K562 (cell line): ENCODE measurements at regions not wholly inside any gene's neighbourhood (a gene's known extent, or its start where the extent isn't known, plus 50 kb on each side); places are given as distances from the start of the nearest gene placed in this dataset.

Experiments
- CHD4 ChIP-seq: fragments of 200-600 bp; sonication (generic); IDR thresholded peaks from 3 replicates; pipeline ENCODE4 v1.6.1; 2012; ENCODE audit warnings: low read depth, mild to moderate bottlenecking, mixed read lengths, low read length, inconsistent platforms; ENCODE audit not compliant: insufficient read depth, insufficient replicate concordance, poor library complexity, severe bottlenecking
- ILF3 ChIP-seq: fragments of 450-650 bp; IDR thresholded peaks from 2 replicates; pipeline ENCODE4 v1.6.1; 2018; ENCODE audit warnings: antibody characterized with exemption, mild to moderate bottlenecking, moderate library complexity, borderline replicate concordance
- MAZ ChIP-seq, 2 experiments: fragments of 450-650 bp in 1 of 2; sonication (generic) in 1 of 2; formaldehyde crosslinking; IDR thresholded peaks in 1 of 2; conservative IDR thresholded peaks in 1 of 2; 2 replicates each; pipeline versions ENCODE4 v1.4.0 to v1.5.0; 2020; ENCODE audit warnings: mild to moderate bottlenecking in 1 of 2, missing genetic modification reagents in 1 of 2
- NEUROD1 ChIP-seq: fragments of 150-350 bp; IDR thresholded peaks from 2 replicates; pipeline ENCODE4 v1.6.1; 2014; ENCODE audit warnings: borderline replicate concordance, low read length, low read depth; ENCODE audit not compliant: partially characterized antibody
- POLR3A ChIP-seq: IDR thresholded peaks from 2 replicates; pipeline ENCODE4 v1.6.1; 2011; ENCODE audit warnings: borderline replicate concordance, mild to moderate bottlenecking, moderate library complexity; ENCODE audit not compliant: insufficient read length, insufficient read depth; ENCODE audit errors: extremely low read depth
- ZNF175 ChIP-seq: fragments of 200-800 bp; sonication (Bioruptor generic); IDR thresholded peaks from 2 replicates; pipeline ENCODE4 v1.6.1; 2016; ENCODE audit warnings: low read depth, mild to moderate bottlenecking, missing genetic modification characterization, missing compliant biosample characterization
- ZNF24 ChIP-seq: fragments of 450-650 bp; IDR thresholded peaks from 2 replicates; pipeline ENCODE4 v1.6.1; 2016
- TF ChIP-seq, protein P1 (sequence below): sonication (generic); IDR thresholded peaks from 2 replicates; pipeline ENCODE4 v1.6.1; 2016
- TF ChIP-seq, protein P2 (sequence below): fragments of 450-650 bp; IDR thresholded peaks from 2 replicates; pipeline ENCODE4 v1.6.1; 2017; ENCODE audit warnings: mild to moderate bottlenecking, moderate library complexity
- TF ChIP-seq, protein P3 (sequence below): sonication (generic); formaldehyde crosslinking; IDR thresholded peaks from 2 replicates; pipeline ENCODE4 v1.8.0; 2022; ENCODE audit warnings: mild to moderate bottlenecking, missing genetic modification reagents, borderline replicate concordance
- TF ChIP-seq, protein P4 (sequence below): fragments of 450-650 bp; IDR thresholded peaks from 2 replicates; pipeline ENCODE4 v1.6.1; 2016; ENCODE audit warnings: mild to moderate bottlenecking, moderate library complexity

DNA sequence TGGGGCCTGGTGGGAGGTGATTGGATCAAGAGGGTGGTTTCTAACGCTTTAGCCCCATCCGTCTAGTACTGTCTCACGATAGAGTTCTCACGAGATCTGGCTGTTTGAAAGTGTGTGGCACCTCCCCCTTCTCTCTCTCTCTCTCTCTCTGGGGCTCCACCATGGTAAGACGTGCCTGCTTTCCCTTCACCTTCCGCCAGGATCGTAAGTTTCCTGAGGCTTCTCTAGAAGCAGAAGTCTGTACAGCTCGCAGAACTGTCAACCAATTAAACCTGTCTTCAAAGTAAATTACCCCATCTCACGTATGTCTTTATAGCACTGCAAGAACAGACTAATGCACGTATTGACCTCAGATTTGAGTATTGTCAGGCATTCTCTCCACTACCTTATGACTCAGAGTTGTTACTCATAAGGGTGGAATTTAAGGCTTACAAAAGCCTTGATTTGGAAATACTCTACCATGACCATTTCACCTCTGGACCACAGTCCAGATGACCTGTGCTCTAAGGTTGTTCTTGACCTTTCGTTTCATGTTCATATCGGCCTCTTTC lies 99.5 kb upstream of the AGAP1 start (continued):
- TF ChIP-seq, protein P1, sequence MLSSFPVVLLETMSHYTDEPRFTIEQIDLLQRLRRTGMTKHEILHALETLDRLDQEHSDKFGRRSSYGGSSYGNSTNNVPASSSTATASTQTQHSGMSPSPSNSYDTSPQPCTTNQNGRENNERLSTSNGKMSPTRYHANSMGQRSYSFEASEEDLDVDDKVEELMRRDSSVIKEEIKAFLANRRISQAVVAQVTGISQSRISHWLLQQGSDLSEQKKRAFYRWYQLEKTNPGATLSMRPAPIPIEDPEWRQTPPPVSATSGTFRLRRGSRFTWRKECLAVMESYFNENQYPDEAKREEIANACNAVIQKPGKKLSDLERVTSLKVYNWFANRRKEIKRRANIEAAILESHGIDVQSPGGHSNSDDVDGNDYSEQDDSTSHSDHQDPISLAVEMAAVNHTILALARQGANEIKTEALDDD: no peak
- TF ChIP-seq POLR3A: no peak
- TF ChIP-seq ZNF175 (CRISPR knock-in tag): no peak
- TF ChIP-seq NEUROD1: peak; percentile 40
- TF ChIP-seq, protein P2, sequence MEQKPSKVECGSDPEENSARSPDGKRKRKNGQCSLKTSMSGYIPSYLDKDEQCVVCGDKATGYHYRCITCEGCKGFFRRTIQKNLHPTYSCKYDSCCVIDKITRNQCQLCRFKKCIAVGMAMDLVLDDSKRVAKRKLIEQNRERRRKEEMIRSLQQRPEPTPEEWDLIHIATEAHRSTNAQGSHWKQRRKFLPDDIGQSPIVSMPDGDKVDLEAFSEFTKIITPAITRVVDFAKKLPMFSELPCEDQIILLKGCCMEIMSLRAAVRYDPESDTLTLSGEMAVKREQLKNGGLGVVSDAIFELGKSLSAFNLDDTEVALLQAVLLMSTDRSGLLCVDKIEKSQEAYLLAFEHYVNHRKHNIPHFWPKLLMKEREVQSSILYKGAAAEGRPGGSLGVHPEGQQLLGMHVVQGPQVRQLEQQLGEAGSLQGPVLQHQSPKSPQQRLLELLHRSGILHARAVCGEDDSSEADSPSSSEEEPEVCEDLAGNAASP: no peak
- no peak for TF ChIP-seq MAZ (CRISPR knock-in tag; conservative IDR thresholded peaks at IDR 0.05 in 1 of 2, IDR thresholded peaks at IDR 0.05 in 1 of 2)
- TF ChIP-seq CHD4: no peak
- no peak for TF ChIP-seq ZNF24
- TF ChIP-seq, protein P3, sequence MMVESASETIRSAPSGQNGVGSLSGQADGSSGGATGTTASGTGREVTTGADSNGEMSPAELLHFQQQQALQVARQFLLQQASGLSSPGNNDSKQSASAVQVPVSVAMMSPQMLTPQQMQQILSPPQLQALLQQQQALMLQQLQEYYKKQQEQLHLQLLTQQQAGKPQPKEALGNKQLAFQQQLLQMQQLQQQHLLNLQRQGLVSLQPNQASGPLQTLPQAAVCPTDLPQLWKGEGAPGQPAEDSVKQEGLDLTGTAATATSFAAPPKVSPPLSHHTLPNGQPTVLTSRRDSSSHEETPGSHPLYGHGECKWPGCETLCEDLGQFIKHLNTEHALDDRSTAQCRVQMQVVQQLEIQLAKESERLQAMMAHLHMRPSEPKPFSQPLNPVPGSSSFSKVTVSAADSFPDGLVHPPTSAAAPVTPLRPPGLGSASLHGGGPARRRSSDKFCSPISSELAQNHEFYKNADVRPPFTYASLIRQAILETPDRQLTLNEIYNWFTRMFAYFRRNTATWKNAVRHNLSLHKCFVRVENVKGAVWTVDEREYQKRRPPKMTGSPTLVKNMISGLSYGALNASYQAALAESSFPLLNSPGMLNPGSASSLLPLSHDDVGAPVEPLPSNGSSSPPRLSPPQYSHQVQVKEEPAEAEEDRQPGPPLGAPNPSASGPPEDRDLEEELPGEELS (CRISPR knock-in tag): no peak
- TF ChIP-seq, protein P4, sequence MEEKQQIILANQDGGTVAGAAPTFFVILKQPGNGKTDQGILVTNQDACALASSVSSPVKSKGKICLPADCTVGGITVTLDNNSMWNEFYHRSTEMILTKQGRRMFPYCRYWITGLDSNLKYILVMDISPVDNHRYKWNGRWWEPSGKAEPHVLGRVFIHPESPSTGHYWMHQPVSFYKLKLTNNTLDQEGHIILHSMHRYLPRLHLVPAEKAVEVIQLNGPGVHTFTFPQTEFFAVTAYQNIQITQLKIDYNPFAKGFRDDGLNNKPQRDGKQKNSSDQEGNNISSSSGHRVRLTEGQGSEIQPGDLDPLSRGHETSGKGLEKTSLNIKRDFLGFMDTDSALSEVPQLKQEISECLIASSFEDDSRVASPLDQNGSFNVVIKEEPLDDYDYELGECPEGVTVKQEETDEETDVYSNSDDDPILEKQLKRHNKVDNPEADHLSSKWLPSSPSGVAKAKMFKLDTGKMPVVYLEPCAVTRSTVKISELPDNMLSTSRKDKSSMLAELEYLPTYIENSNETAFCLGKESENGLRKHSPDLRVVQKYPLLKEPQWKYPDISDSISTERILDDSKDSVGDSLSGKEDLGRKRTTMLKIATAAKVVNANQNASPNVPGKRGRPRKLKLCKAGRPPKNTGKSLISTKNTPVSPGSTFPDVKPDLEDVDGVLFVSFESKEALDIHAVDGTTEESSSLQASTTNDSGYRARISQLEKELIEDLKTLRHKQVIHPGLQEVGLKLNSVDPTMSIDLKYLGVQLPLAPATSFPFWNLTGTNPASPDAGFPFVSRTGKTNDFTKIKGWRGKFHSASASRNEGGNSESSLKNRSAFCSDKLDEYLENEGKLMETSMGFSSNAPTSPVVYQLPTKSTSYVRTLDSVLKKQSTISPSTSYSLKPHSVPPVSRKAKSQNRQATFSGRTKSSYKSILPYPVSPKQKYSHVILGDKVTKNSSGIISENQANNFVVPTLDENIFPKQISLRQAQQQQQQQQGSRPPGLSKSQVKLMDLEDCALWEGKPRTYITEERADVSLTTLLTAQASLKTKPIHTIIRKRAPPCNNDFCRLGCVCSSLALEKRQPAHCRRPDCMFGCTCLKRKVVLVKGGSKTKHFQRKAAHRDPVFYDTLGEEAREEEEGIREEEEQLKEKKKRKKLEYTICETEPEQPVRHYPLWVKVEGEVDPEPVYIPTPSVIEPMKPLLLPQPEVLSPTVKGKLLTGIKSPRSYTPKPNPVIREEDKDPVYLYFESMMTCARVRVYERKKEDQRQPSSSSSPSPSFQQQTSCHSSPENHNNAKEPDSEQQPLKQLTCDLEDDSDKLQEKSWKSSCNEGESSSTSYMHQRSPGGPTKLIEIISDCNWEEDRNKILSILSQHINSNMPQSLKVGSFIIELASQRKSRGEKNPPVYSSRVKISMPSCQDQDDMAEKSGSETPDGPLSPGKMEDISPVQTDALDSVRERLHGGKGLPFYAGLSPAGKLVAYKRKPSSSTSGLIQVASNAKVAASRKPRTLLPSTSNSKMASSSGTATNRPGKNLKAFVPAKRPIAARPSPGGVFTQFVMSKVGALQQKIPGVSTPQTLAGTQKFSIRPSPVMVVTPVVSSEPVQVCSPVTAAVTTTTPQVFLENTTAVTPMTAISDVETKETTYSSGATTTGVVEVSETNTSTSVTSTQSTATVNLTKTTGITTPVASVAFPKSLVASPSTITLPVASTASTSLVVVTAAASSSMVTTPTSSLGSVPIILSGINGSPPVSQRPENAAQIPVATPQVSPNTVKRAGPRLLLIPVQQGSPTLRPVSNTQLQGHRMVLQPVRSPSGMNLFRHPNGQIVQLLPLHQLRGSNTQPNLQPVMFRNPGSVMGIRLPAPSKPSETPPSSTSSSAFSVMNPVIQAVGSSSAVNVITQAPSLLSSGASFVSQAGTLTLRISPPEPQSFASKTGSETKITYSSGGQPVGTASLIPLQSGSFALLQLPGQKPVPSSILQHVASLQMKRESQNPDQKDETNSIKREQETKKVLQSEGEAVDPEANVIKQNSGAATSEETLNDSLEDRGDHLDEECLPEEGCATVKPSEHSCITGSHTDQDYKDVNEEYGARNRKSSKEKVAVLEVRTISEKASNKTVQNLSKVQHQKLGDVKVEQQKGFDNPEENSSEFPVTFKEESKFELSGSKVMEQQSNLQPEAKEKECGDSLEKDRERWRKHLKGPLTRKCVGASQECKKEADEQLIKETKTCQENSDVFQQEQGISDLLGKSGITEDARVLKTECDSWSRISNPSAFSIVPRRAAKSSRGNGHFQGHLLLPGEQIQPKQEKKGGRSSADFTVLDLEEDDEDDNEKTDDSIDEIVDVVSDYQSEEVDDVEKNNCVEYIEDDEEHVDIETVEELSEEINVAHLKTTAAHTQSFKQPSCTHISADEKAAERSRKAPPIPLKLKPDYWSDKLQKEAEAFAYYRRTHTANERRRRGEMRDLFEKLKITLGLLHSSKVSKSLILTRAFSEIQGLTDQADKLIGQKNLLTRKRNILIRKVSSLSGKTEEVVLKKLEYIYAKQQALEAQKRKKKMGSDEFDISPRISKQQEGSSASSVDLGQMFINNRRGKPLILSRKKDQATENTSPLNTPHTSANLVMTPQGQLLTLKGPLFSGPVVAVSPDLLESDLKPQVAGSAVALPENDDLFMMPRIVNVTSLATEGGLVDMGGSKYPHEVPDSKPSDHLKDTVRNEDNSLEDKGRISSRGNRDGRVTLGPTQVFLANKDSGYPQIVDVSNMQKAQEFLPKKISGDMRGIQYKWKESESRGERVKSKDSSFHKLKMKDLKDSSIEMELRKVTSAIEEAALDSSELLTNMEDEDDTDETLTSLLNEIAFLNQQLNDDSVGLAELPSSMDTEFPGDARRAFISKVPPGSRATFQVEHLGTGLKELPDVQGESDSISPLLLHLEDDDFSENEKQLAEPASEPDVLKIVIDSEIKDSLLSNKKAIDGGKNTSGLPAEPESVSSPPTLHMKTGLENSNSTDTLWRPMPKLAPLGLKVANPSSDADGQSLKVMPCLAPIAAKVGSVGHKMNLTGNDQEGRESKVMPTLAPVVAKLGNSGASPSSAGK: no peak
- no peak for TF ChIP-seq ILF3
